ENCODE measurements at regions not wholly inside any gene's neighbourhood (a gene's known extent, or its start where the extent isn't known, plus 50 kb on each side); places are given as distances from the start of the nearest gene placed in this dataset.

GRCh38 chr6:121858310-121858709, 422.9 kb downstream of the GJA1 start:
- 92 to 94% methylated on average over 4 of the region's 4 CpGs for WGBS, 2 donors
- peaks cover 0 to 8% (median 0%) of the 10 kb centered on the region in 4 donors for H3K4me1 ChIP-seq
- no peak for DNase-seq (ENCODE audit: low spot score in 2 of 2)
- no peaks in the 10 kb centered on the region for H3K36me3 ChIP-seq
- peaks cover 0 to 7% (median 3%) of the 10 kb centered on the region in 4 donors for H3K9me3 ChIP-seq
- no peak for TF ChIP-seq CTCF (IDR thresholded peaks at IDR 0.05)
- TF ChIP-seq EP300 (IDR thresholded peaks at IDR 0.05), result no peak
- no peak for TF ChIP-seq POLR2A (IDR thresholded peaks at IDR 0.05)
- H3K27ac ChIP-seq, result peak overlapping the region in 1 of 4 donors; percentile 80
- H3K4me3 ChIP-seq, result no peak overlapping the region
- H3K27me3 ChIP-seq, result no peaks in the 10 kb centered on the region

- Histone ChIP-seq H3K4me1 (peaks cover 0 to 8% (median 0%) of the 10 kb centered on the region in 4 donors), H3K9me3 (peaks cover 0 to 7% (median 3%) of the 10 kb centered on the region in 4 donors), H3K4me3 (no peak overlapping the region), H3K27ac (no peak overlapping the region), H3K27me3 (no peaks in the 10 kb centered on the region), H3K36me3 (no peaks in the 10 kb centered on the region)
- 53 to 69% methylated on average over 1 of the region's 1 CpG for WGBS, 2 donors
- TF ChIP-seq CTCF (IDR thresholded peaks at IDR 0.05) (no peak), EP300 (IDR thresholded peaks at IDR 0.05) (no peak), POLR2A (IDR thresholded peaks at IDR 0.05) (no peak)
- no peak for DNase-seq (ENCODE audit: low spot score in 2 of 2)
These were observed 423.5 kb downstream of the GJA1 start for GRCh38 chr6:121858986-121859385.

GRCh38 chr6:121865811-121866210, 430.4 kb downstream of the GJA1 start:
- 72 to 88% methylated on average over 1 of the region's 1 CpG for WGBS, 2 donors
- H3K27ac ChIP-seq, result no peak overlapping the region
- no peak overlapping the region for H3K4me3 ChIP-seq
- no peaks in the 10 kb centered on the region for H3K4me1 ChIP-seq
- DNase-seq (ENCODE audit: low spot score in 2 of 2), result no peak
- no peak for TF ChIP-seq EP300 (IDR thresholded peaks at IDR 0.05)
- TF ChIP-seq CTCF (IDR thresholded peaks at IDR 0.05), result no peak
- TF ChIP-seq POLR2A (IDR thresholded peaks at IDR 0.05), result no peak
- no peaks in the 10 kb centered on the region for H3K36me3 ChIP-seq
- H3K9me3 ChIP-seq, result peaks cover 0 to 7% (median 3%) of the 10 kb centered on the region in 4 donors
- H3K27me3 ChIP-seq, result no peaks in the 10 kb centered on the region

GRCh38 chr6:121867095-121867494, 431.6 kb downstream of the GJA1 start:
- 36 to 50% methylated on average over 2 of the region's 2 CpGs for WGBS, 2 donors
- H3K27me3 ChIP-seq, result no peaks in the 10 kb centered on the region

GRCh38 chr6:121868206-121868605, 432.8 kb downstream of the GJA1 start:
- no peak overlapping the region for H3K27ac ChIP-seq
- DNase-seq (ENCODE audit: low spot score in 2 of 2), result no peak
- TF ChIP-seq POLR2A (IDR thresholded peaks at IDR 0.05) (no peak), CTCF (IDR thresholded peaks at IDR 0.05) (no peak), EP300 (IDR thresholded peaks at IDR 0.05) (no peak)
- H3K4me1 ChIP-seq, result no peaks in the 10 kb centered on the region
- no peak overlapping the region for H3K4me3 ChIP-seq
- no peaks in the 10 kb centered on the region for H3K9me3 ChIP-seq
- WGBS, 2 donors, result 87 to 90% methylated on average over 1 of the region's 1 CpG
- no peaks in the 10 kb centered on the region for H3K36me3 ChIP-seq
- no peaks in the 10 kb centered on the region for H3K27me3 ChIP-seq

More at GRCh38 chr6:121867095-121867494, 431.6 kb downstream of the GJA1 start:
- Histone ChIP-seq H3K4me1 (no peaks in the 10 kb centered on the region), H3K36me3 (no peaks in the 10 kb centered on the region), H3K9me3 (no peaks in the 10 kb centered on the region), H3K27ac (peak overlapping the region in 1 of 4 donors; percentile 50), H3K4me3 (no peak overlapping the region)
- TF ChIP-seq EP300 (IDR thresholded peaks at IDR 0.05) (no peak), POLR2A (IDR thresholded peaks at IDR 0.05) (no peak), CTCF (IDR thresholded peaks at IDR 0.05) (no peak)
- no peak for DNase-seq (ENCODE audit: low spot score in 2 of 2)

Data from tibial nerve (tissue), 4 donors.